ENCODE measurements at regions not wholly inside any gene's neighbourhood (a gene's known extent, or its start where the extent isn't known, plus 50 kb on each side); places are given as distances from the start of the nearest gene placed in this dataset.

DNA sequence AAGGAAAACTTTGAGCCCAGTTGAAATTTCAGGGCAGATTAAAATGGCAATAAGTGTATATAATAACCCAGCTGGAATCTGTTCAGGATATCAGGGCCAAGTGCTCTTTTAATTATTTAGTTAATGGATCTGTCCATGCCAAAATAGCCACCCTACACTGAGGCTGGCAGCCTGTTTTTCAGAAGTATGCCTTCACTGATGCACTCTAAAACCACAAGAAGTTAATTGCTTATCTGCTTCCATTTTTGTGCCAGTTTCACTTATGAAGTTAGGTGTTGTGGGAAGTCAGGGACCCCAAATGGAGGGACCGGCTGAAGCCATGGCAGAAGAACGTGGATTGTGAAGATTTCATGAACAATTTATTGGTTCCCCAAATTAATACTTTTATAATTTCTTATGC lies 960.3 kb downstream of the C4orf33 start:
- TF ChIP-seq, protein P1, sequence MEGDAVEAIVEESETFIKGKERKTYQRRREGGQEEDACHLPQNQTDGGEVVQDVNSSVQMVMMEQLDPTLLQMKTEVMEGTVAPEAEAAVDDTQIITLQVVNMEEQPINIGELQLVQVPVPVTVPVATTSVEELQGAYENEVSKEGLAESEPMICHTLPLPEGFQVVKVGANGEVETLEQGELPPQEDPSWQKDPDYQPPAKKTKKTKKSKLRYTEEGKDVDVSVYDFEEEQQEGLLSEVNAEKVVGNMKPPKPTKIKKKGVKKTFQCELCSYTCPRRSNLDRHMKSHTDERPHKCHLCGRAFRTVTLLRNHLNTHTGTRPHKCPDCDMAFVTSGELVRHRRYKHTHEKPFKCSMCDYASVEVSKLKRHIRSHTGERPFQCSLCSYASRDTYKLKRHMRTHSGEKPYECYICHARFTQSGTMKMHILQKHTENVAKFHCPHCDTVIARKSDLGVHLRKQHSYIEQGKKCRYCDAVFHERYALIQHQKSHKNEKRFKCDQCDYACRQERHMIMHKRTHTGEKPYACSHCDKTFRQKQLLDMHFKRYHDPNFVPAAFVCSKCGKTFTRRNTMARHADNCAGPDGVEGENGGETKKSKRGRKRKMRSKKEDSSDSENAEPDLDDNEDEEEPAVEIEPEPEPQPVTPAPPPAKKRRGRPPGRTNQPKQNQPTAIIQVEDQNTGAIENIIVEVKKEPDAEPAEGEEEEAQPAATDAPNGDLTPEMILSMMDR (IDR thresholded peaks at IDR 0.05; ENCODE audit: insufficient read depth, low read length) = no peak
- no peak for DNase-seq (ENCODE audit: low read depth)
- H3K4me3 ChIP-seq (ENCODE audit: low read depth, low read length) = no peak overlapping the region

DNA sequence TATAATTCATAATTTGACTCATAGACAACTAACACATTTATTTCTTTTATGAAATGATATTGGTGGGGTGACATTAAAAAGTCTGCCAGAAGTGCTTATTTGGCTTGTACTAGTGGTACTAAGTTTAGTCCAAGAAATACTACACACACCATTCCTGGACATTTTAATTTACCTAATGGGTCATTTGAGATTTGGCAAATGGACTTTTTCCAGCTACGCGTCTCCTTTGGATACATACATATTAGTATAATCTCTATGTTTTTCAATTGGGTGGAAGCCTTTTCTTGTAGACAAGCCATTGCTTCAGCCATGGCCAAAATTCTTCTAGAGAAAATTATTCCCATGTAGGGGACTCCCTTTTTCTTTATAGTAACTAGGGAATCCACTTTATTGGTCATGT lies 968.5 kb downstream of the C4orf33 start:
- no peak for DNase-seq (ENCODE audit: low read depth)
- TF ChIP-seq, protein P1 (IDR thresholded peaks at IDR 0.05; ENCODE audit: insufficient read depth, low read length) = no peak
- no peak overlapping the region for H3K4me3 ChIP-seq (ENCODE audit: low read depth, low read length)

DNA sequence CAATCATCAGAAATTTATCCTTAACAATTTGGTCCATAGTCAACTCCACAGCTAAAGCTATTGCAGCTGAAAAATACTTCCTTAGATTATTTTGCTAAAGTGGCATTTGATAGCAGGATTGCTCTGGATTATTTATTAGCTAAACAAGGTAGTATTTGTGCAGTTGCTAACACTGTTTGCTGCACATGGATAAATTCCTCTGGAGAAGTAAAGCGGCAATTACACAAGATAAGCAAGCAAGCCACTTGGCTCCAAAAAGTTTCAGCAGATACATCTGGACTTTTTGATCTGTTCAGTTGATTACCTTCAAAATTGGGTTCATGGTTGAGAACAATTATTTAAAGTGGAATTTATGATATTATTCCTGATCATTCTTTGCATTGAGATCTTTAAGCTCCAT lies 971.5 kb downstream of the C4orf33 start:
- no peak overlapping the region for H3K4me3 ChIP-seq (ENCODE audit: low read depth, low read length)
- no peak for DNase-seq (ENCODE audit: low read depth)
- TF ChIP-seq, protein P1 (IDR thresholded peaks at IDR 0.05; ENCODE audit: insufficient read depth, low read length) = no peak

DNA sequence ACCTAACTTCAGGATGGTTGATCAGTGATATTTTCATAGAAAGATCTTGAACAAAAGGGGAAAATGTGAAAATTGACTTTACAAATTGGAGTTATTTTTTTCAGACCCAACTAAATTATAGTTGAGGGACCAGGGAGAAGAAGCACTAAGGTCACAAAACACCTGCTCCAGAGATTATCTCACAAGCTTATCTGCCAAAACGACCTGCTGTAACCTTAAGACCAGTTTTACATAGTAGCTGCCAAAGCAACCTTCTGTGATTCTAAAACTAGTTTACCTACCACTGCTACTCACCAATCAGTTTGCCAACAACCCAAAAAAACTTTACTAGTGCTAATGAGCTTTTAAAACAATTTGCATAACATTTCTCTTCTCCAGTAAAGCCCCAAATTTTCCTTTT lies 972.1 kb downstream of the C4orf33 start:
- no peak for DNase-seq (ENCODE audit: low read depth)
- TF ChIP-seq, protein P1 (IDR thresholded peaks at IDR 0.05; ENCODE audit: insufficient read depth, low read length) = no peak
- no peak overlapping the region for H3K4me3 ChIP-seq (ENCODE audit: low read depth, low read length)

DNA sequence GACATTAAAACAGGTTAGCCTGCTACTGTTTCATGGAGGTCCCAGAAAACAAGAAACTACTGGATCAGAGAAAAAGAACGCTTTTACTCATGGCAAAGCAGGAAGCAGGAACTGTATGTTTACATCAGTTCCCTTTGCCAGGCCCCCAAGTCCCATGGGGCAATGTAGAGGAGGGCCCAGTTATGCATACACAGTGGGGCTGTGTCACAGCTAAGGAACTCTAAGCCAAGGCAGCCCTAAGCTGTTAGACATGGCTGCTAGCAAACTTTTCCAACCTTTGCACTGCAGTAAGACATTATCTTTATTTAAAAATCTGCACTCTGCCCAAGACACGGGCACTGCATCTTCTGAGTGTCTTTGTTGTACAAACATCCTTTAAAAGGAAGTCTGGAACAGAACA lies 975.8 kb downstream of the C4orf33 start:
- DNase-seq (ENCODE audit: low read depth) = no peak
- no peak overlapping the region for H3K4me3 ChIP-seq (ENCODE audit: low read depth, low read length)
- TF ChIP-seq, protein P1 (IDR thresholded peaks at IDR 0.05; ENCODE audit: insufficient read depth, low read length) = no peak

DNA sequence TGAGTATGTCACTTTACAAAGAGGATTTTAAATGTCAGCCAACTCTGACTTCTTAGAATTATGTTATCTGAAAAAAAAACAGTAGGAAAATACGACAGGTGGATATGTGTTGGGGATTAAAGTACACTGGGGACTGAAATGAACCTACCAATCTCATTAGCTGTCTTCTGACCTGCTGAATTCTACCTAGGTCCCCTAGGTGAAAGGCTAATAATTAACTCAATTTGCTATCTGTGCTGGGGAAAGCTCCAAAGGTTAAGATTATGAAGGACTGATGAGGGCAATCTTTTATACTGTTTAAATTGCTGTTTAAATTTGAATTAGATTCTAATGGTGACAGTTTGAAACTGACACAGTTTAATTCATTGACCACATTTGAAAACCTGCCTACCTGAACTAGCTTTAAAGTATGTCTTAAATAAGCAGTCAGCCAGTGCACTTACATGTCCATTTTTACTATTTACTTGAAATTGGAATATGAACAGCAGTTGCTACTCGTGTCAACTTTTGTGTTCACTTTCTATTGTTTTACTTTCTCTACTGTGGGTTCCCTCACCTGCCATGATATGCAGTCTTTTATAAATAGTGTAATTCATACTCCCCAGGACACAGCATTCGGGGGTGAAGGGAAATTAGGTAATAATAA lies 977.3 kb downstream of the C4orf33 start:
- no peak overlapping the region for H3K4me3 ChIP-seq (ENCODE audit: low read depth, low read length)
- TF ChIP-seq, protein P1 (IDR thresholded peaks at IDR 0.05; ENCODE audit: insufficient read depth, low read length) = no peak
- no peak for DNase-seq (ENCODE audit: low read depth)

DNA sequence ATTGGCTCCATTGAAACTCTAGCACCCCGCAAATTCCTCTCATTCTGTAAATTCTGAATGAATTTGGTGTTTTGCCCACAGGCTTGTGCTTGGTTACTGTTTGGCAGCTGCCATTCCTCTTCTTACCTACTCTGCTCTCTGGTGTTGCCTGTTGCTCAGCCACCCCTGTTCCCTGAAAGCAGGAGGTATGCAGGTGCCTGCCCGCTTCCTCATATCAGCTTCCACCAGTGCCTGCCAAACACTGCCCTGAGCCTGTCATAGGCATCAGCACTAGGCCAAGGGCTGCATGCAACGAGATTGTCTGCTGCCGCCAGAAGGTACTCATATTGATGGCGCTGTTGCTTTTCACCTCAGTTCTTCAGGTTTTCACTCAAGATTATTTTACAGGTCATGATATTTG lies 978.1 kb downstream of the C4orf33 start:
- TF ChIP-seq, protein P1 (IDR thresholded peaks at IDR 0.05; ENCODE audit: insufficient read depth, low read length) = no peak
- DNase-seq (ENCODE audit: low read depth) = no peak
- H3K4me3 ChIP-seq (ENCODE audit: low read depth, low read length) = no peak overlapping the region
